ENCODE measurements at regions not wholly inside any gene's neighbourhood (a gene's known extent, or its start where the extent isn't known, plus 50 kb on each side); places are given as distances from the start of the nearest gene placed in this dataset.

DNA sequence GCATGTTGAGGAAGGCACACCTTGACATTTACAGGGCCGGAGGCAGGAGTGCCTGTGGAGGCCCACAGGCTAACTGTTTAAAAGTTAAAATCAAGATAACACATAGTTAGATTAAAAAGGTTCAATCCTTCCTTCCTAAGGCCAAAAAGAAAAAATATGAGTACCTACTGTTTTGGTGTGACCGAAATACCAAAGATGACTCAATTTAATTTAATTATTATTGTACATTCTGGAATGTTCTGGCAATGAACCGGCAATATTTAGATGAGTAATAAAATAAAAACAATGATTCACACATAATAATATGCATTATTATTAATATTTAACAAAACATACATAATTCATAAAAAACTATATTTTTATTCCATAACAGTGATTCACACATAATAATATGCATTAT, 136.8 kb upstream of the NTF3 start:
- no peak for TF ChIP-seq CTCF (IDR thresholded peaks at IDR 0.05)
- TF ChIP-seq POLR2A (IDR thresholded peaks at IDR 0.05): no peak
